OCI-LY1 (cell line): ENCODE measurements at regions not wholly inside any gene's neighbourhood (a gene's known extent, or its start where the extent isn't known, plus 50 kb on each side); places are given as distances from the start of the nearest gene placed in this dataset.

Experiments
- H2AFZ ChIP-seq: fragments of 200-600 bp; sonication (generic), shearing (Covaris generic); 2 replicates; pipeline ENCODE4 v1.6.0; 2014; ENCODE audit warnings: antibody characterized with exemption, mild to moderate bottlenecking, low read length
- H3F3A ChIP-seq: fragments of 200-600 bp; sonication (generic), shearing (Covaris generic); 2 replicates; pipeline ENCODE4 v1.6.0; 2014; ENCODE audit warnings: mild to moderate bottlenecking, antibody characterized with exemption, low read length, moderate library complexity; ENCODE audit not compliant: insufficient read depth
- H3K27ac ChIP-seq: fragments of 200-600 bp; sonication (generic); 2 replicates; pipeline ENCODE4 v1.5.1; 2014; ENCODE audit warnings: low read length, mixed run types, mild to moderate bottlenecking, low read depth; ENCODE audit not compliant: poor library complexity, severe bottlenecking
- H3K27me3 ChIP-seq: fragments of 200-600 bp; sonication (generic); 2 replicates; pipeline ENCODE4 v1.6.0; 2014; ENCODE audit warnings: antibody characterized with exemption, mild to moderate bottlenecking, low read length, moderate library complexity; ENCODE audit not compliant: insufficient read depth
- H3K36me3 ChIP-seq: fragments of 200-600 bp; sonication (generic); 2 replicates; pipeline ENCODE4 v1.6.1; 2014; ENCODE audit warnings: mild to moderate bottlenecking, antibody characterized with exemption, low read length, moderate library complexity, mixed read lengths; ENCODE audit not compliant: insufficient read depth
- H3K4me1 ChIP-seq: fragments of 200-600 bp; sonication (generic); 2 replicates; pipeline ENCODE4 v1.5.1; 2014; ENCODE audit warnings: mild to moderate bottlenecking, low read length, moderate library complexity; ENCODE audit not compliant: insufficient read depth, severe bottlenecking
- H3K4me2 ChIP-seq: fragments of 200-600 bp; sonication (generic), shearing (Covaris generic); 2 replicates; pipeline ENCODE4 v1.6.1; 2014; ENCODE audit warnings: low read length
- H3K4me3 ChIP-seq: fragments of 200-600 bp; sonication (generic); 2 replicates; pipeline ENCODE4 v1.5.1; 2014; ENCODE audit warnings: low read length, low read depth, mild to moderate bottlenecking, mixed read lengths; ENCODE audit not compliant: poor library complexity, severe bottlenecking
- H3K79me2 ChIP-seq: fragments of 200-600 bp; shearing (Covaris generic); 2 replicates; pipeline ENCODE4 v1.6.1; 2016; ENCODE audit warnings: mixed run types, low read length, mixed read lengths; ENCODE audit not compliant: insufficient read depth
- H3K9ac ChIP-seq: fragments of 200-600 bp; sonication (generic), shearing (Covaris generic); 2 replicates; pipeline ENCODE4 v1.6.1; 2014; ENCODE audit warnings: mild to moderate bottlenecking, low read length, mixed read lengths
- H3K9me2 ChIP-seq: fragments of 200-600 bp; sonication (generic), shearing (Covaris generic); 2 replicates; pipeline ENCODE4 v1.6.1; 2014; ENCODE audit warnings: low read depth, mild to moderate bottlenecking, low read length, mixed read lengths
- H3K9me3 ChIP-seq: fragments of 200-600 bp; shearing (Covaris generic); 2 replicates; pipeline ENCODE4 v1.6.1; 2014; ENCODE audit warnings: low read length, mixed read lengths
- H4K20me1 ChIP-seq: fragments of 200-600 bp; sonication (generic), shearing (Covaris generic); 2 replicates; pipeline ENCODE4 v1.6.0; 2016; ENCODE audit warnings: mild to moderate bottlenecking, low read length; ENCODE audit not compliant: insufficient read depth
- CTCF ChIP-seq: fragments of 200-600 bp; sonication (generic), shearing (Covaris generic); IDR thresholded peaks from 2 replicates; pipeline ENCODE4 v1.5.1; 2017; ENCODE audit warnings: mild to moderate bottlenecking, antibody characterized with exemption, low read length, moderate library complexity, mixed read lengths
- EZH2 ChIP-seq: fragments of 200-600 bp; sonication (generic), shearing (Covaris generic); IDR thresholded peaks from 2 replicates; pipeline ENCODE4 v1.8.0; 2017; ENCODE audit warnings: borderline replicate concordance, mixed run types, mild to moderate bottlenecking, antibody characterized with exemption, low read length, moderate library complexity, mixed read lengths

- Histone ChIP-seq H3K27me3 (no peaks in the 10 kb centered on the region), H3K9me2 (no peaks in the 10 kb centered on the region), H3K27ac (no peak overlapping the region), H3K4me2 (no peak overlapping the region), H3K4me1 (no peaks in the 10 kb centered on the region), H3K4me3 (no peak overlapping the region), H3F3A (no peaks in the 10 kb centered on the region), H3K9ac (no peak overlapping the region), H4K20me1 (no peaks in the 10 kb centered on the region), H3K36me3 (no peaks in the 10 kb centered on the region), H3K79me2 (no peaks in the 10 kb centered on the region), H2AFZ (no peak overlapping the region), H3K9me3 (no peaks in the 10 kb centered on the region)
- TF ChIP-seq EZH2 (no peak), CTCF (no peak)
Measured at GRCh38 chr21:24395320-24395923, 1211.9 kb downstream of the MRPL39 start.

GRCh38 chr21:24375201-24375600, 1232.1 kb downstream of the MRPL39 start:
- Histone ChIP-seq H3K27ac (no peak overlapping the region), H3K36me3 (no peaks in the 10 kb centered on the region), H2AFZ (no peak overlapping the region), H3K4me3 (no peak overlapping the region), H3F3A (no peaks in the 10 kb centered on the region), H3K27me3 (no peaks in the 10 kb centered on the region), H3K9me3 (no peaks in the 10 kb centered on the region), H3K4me2 (no peak overlapping the region; the same call in 1 of the 2 replicates), H4K20me1 (no peaks in the 10 kb centered on the region), H3K79me2 (no peaks in the 10 kb centered on the region), H3K9me2 (no peaks in the 10 kb centered on the region), H3K4me1 (no peaks in the 10 kb centered on the region), H3K9ac (no peak overlapping the region)
- TF ChIP-seq EZH2 (no peak), CTCF (peak; percentile 25; the same call in 1 of the 2 replicates)

- Histone ChIP-seq H3K36me3 (no peaks in the 10 kb centered on the region), H3K27ac (no peak overlapping the region), H3K9me3 (no peaks in the 10 kb centered on the region), H3K4me2 (no peak overlapping the region), H3K4me1 (no peaks in the 10 kb centered on the region), H3K4me3 (no peak overlapping the region), H3K9me2 (no peaks in the 10 kb centered on the region), H3K27me3 (no peaks in the 10 kb centered on the region), H2AFZ (no peak overlapping the region), H3F3A (no peaks in the 10 kb centered on the region), H3K79me2 (no peaks in the 10 kb centered on the region), H3K9ac (no peak overlapping the region), H4K20me1 (no peaks in the 10 kb centered on the region)
- TF ChIP-seq CTCF (no peak), EZH2 (no peak)
Measured at GRCh38 chr21:24372506-24372905, 1234.8 kb downstream of the MRPL39 start.
